Activated T-cell treated with anti-CD3 and anti-CD28 coated beads, Interleukin-2, amount 50 U/mL, for 4 hours (primary cell): ENCODE measurements at regions not wholly inside any gene's neighbourhood (a gene's known extent, or its start where the extent isn't known, plus 50 kb on each side); places are given as distances from the start of the nearest gene placed in this dataset.
"Not testable (repeated sequence)": the region's sequence is repeated elsewhere in the genome, so short reads cannot be mapped to it uniquely, and the experiment has no call there.

Experiments
- ATAC-seq, 2 donors: fragments of 200-7000 bp; cut with Tn5 transposase; one replicate each; pipeline ENCODE4 v1.10.0; 2021
- DNase-seq: peaks from one replicate; pipeline ENCODE4 v3.0.0-alpha.2; 2020
- H3K27me3 Mint-ChIP-seq: one replicate; pipeline ENCODE4 v1.8.0; 2021; ENCODE audit warnings: low read depth, mixed read lengths
- H3K36me3 Mint-ChIP-seq: one replicate; pipeline ENCODE4 v1.8.0; 2022; ENCODE audit warnings: mixed read lengths; ENCODE audit not compliant: insufficient read depth
- H3K4me1 Mint-ChIP-seq: one replicate; pipeline ENCODE4 v1.8.0; 2021; ENCODE audit warnings: low read depth, mixed read lengths
- H3K4me3 Mint-ChIP-seq: one replicate; pipeline ENCODE4 v1.8.0; 2021; ENCODE audit warnings: mild to moderate bottlenecking, moderate library complexity, mixed read lengths
- H3K9me3 Mint-ChIP-seq: one replicate; pipeline ENCODE4 v1.8.0; 2021; ENCODE audit warnings: mixed read lengths

- H3K27me3 Mint-ChIP-seq, result no peaks in the 10 kb centered on the region
- no peak overlapping the region for H3K4me3 Mint-ChIP-seq
- H3K36me3 Mint-ChIP-seq, result peaks cover 4% of the 10 kb centered on the region
- H3K9me3 Mint-ChIP-seq, result peaks cover 21% of the 10 kb centered on the region
- H3K4me1 Mint-ChIP-seq, result peaks cover 66% of the 10 kb centered on the region
- DNase-seq (no peak), ATAC-seq (peak; percentile 63 to 64)
Observed at GRCh38 chr2:7437716-7438632, 520.8 kb downstream of the RNF144A start.

DNA sequence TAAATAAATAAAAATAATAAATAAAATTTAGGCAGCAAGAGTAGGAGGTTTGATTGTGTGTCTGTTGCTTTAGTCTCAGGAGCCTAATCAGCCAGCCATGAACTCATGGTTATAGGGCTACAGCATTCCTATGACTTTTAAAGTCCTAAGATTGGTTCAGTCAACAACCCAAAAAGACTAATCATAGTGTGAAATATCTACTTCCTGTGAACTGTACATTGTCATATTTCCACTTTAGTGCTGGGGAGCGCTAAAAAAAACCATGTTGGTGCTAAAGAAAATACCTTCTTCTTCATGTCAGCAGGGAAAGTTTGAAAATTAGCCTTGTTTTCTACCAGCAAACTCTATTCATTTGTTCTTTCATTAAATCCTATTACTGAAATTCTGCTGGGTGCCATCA lies 521.6 kb downstream of the RNF144A start:
- no peaks in the 10 kb centered on the region for H3K27me3 Mint-ChIP-seq
- DNase-seq (no peak), ATAC-seq (no peak)
- H3K4me1 Mint-ChIP-seq, result peaks cover 70% of the 10 kb centered on the region
- H3K9me3 Mint-ChIP-seq, result peaks cover 20% of the 10 kb centered on the region
- H3K36me3 Mint-ChIP-seq, result peaks cover 4% of the 10 kb centered on the region
- no peak overlapping the region for H3K4me3 Mint-ChIP-seq

DNA sequence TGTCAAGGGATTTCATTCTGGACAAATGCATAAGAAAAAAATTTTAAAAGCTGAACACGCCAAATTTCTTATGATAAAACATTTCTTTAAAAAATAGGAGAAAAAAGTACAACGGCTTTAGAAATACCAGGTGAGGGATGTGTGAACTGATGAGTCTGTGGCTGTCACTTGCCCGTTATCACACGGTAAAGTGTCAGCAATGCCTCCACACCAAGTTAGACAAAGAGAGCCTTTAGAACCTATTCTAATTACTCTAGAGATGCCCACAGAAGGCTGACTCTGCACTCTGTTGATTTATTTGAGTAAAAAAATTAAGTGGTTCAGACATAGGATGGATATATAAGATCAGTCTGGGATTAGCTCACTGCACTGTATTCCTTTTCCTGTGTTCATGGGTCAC lies 523.8 kb downstream of the RNF144A start:
- DNase-seq (no peak), ATAC-seq (no peak)
- H3K27me3 Mint-ChIP-seq, result no peaks in the 10 kb centered on the region
- no peak overlapping the region for H3K4me3 Mint-ChIP-seq
- peaks cover 70% of the 10 kb centered on the region for H3K4me1 Mint-ChIP-seq
- no peaks in the 10 kb centered on the region for H3K36me3 Mint-ChIP-seq
- H3K9me3 Mint-ChIP-seq, result peaks cover 17% of the 10 kb centered on the region

- H3K4me1 Mint-ChIP-seq, result peaks cover 61% of the 10 kb centered on the region
- H3K4me3 Mint-ChIP-seq, ATAC-seq, H3K36me3 Mint-ChIP-seq, DNase-seq, H3K27me3 Mint-ChIP-seq: not testable (repeated sequence)
- H3K9me3 Mint-ChIP-seq, result peaks cover 17% of the 10 kb centered on the region
Observed at GRCh38 chr2:7441841-7442240, 524.6 kb downstream of the RNF144A start.

GRCh38 chr2:7444626-7445025 lies 527.4 kb downstream of the RNF144A start:
- ATAC-seq, result peak; percentile 76 to 77
- Mint-ChIP-seq H3K9me3 (peaks cover 12% of the 10 kb centered on the region), H3K4me1 (peaks cover 50% of the 10 kb centered on the region), H3K27me3 (no peaks in the 10 kb centered on the region), H3K36me3 (no peaks in the 10 kb centered on the region), H3K4me3 (no peak overlapping the region)
- DNase-seq, result no peak

GRCh38 chr2:7448578-7449264 lies 531.5 kb downstream of the RNF144A start:
- DNase-seq (no peak), ATAC-seq (no peak)
- Mint-ChIP-seq H3K9me3 (no peaks in the 10 kb centered on the region), H3K36me3 (no peaks in the 10 kb centered on the region), H3K4me1 (peaks cover 60% of the 10 kb centered on the region), H3K27me3 (no peaks in the 10 kb centered on the region), H3K4me3 (no peak overlapping the region)

- DNase-seq (no peak), ATAC-seq (no peak)
- Mint-ChIP-seq H3K4me3 (no peak overlapping the region), H3K27me3 (no peaks in the 10 kb centered on the region), H3K36me3 (no peaks in the 10 kb centered on the region), H3K9me3 (no peaks in the 10 kb centered on the region), H3K4me1 (peaks cover 62% of the 10 kb centered on the region)
Observed at GRCh38 chr2:7449298-7449697, 532.1 kb downstream of the RNF144A start.

DNA sequence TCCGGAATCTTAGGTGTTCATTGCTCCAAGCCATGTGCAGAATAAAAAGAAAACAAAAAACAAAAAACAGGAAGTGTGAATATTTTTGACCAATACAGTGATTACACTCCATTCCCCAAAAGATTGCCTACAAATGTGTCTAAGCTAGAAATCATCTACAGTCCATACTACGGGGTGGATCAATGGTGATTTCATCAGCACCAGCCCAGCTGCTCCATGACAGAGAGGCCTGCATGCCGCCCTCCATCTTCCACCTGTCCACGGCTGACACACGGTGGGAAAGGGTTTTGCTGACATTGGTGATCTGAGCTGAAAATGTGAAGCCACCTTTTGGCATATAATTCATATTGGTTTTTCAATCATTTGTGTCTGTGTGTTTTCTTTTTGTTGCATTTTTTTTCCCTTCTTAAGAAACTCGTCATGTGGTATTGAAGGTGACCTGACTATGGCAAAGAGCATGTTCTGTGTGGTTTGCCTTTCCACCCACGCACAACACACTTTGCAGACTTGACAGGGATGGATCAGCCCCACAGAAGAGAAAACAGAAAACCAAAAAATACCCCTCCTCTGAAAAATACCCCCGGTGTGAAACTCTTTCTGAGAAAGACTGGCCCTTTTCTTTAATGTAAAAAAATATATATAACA lies 533.1 kb downstream of the RNF144A start:
- H3K4me1 Mint-ChIP-seq, result peaks cover 66% of the 10 kb centered on the region
- peak; percentile 50 for DNase-seq

GRCh38 chr2:7450833-7451190 lies 533.6 kb downstream of the RNF144A start:
- Mint-ChIP-seq H3K9me3 (no peaks in the 10 kb centered on the region), H3K27me3 (no peaks in the 10 kb centered on the region), H3K36me3 (no peaks in the 10 kb centered on the region), H3K4me1 (peaks cover 66% of the 10 kb centered on the region), H3K4me3 (no peak overlapping the region)
- ATAC-seq (peak; percentile 62 to 66), DNase-seq (no peak)

More for the DNA sequence above, 533.1 kb downstream of the RNF144A start:
- ATAC-seq, result peak; percentile 85 to 90
- Mint-ChIP-seq H3K27me3 (no peaks in the 10 kb centered on the region), H3K4me3 (peak overlapping the region; percentile 38), H3K36me3 (no peaks in the 10 kb centered on the region), H3K9me3 (no peaks in the 10 kb centered on the region)

GRCh38 chr2:7452110-7452876 lies 535.1 kb downstream of the RNF144A start:
- Mint-ChIP-seq H3K4me1 (peaks cover 66% of the 10 kb centered on the region), H3K4me3 (peak overlapping the region; percentile 16), H3K27me3 (no peaks in the 10 kb centered on the region), H3K9me3 (no peaks in the 10 kb centered on the region), H3K36me3 (no peaks in the 10 kb centered on the region)
- peak in 1 of 2 donors; percentile 24 for ATAC-seq
- DNase-seq, result no peak

- Mint-ChIP-seq H3K27me3 (no peaks in the 10 kb centered on the region), H3K4me3 (no peak overlapping the region)
Observed at GRCh38 chr2:7454592-7454991, 537.4 kb downstream of the RNF144A start.

DNA sequence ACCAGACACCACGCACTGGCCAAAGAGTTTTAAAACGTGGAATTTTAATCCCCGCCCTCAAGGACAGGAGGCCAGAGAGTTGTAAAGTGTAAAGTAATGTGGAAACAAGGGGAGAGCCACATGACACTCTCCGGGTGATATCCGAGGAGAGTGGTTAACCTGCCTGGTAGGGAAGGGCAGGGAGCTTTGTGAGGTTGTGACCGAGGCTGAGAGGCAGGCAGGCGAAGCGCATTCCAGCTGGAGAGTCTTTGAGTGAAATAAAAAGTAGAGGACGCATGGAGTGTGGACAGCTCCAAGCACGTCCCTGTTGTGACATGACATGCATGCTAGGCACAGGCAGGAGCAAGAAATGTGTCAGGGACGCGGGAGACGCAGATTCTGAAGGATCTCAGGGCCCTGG lies 539.5 kb downstream of the RNF144A start:
- ATAC-seq (no peak), DNase-seq (no peak)
- Mint-ChIP-seq H3K27me3 (no peaks in the 10 kb centered on the region), H3K4me3 (no peak overlapping the region), H3K36me3 (no peaks in the 10 kb centered on the region), H3K9me3 (no peaks in the 10 kb centered on the region), H3K4me1 (peaks cover 36% of the 10 kb centered on the region)

More at GRCh38 chr2:7454592-7454991, 537.4 kb downstream of the RNF144A start:
- peaks cover 54% of the 10 kb centered on the region for H3K4me1 Mint-ChIP-seq
- DNase-seq, result no peak
- ATAC-seq, result no peak
- H3K9me3 Mint-ChIP-seq, result no peaks in the 10 kb centered on the region
- H3K36me3 Mint-ChIP-seq, result no peaks in the 10 kb centered on the region

DNA sequence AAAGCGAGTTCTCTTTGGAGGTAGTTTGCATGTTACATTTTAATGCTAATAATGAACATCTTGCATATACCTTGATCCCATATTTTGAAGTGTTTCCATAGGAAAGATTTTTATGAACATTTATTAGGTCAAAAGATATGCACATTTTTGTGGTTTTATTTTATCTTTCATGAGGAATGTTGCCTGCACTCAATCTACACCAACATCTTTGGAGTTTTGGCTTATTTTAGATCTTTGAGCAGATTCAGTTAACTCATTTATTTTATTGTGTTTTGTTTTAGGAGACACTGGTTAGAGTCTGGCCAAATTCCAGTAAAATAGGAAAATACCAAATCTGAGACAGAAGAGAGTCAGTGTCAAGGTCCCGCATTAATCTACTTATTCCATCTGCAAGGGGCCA lies 540.9 kb downstream of the RNF144A start:
- no peak for ATAC-seq
- DNase-seq, result no peak
- Mint-ChIP-seq H3K36me3 (no peaks in the 10 kb centered on the region), H3K9me3 (no peaks in the 10 kb centered on the region), H3K27me3 (no peaks in the 10 kb centered on the region), H3K4me3 (no peak overlapping the region), H3K4me1 (peaks cover 23% of the 10 kb centered on the region)
